HG02870 (cell line): ENCODE measurements at regions not wholly inside any gene's neighbourhood (a gene's known extent, or its start where the extent isn't known, plus 50 kb on each side); places are given as distances from the start of the nearest gene placed in this dataset.

Source experiments
- ATAC-seq: cut with Tn5 transposase; IDR thresholded peaks from one replicate; pipeline ENCODE4 v1.9.1; 2021; ENCODE audit warnings: mild to moderate bottlenecking, moderate library complexity; ENCODE audit not compliant: unreplicated experiment

- ATAC-seq, result no peak
Measured at GRCh38 chr2:195498839-195499490, 158.1 kb upstream of the SLC39A10 start.

- ATAC-seq, result peak; percentile 73
Measured at GRCh38 chr2:195498176-195498575, 158.8 kb upstream of the SLC39A10 start.

GRCh38 chr2:195496991-195497390 lies 160.0 kb upstream of the SLC39A10 start:
- no peak for ATAC-seq

- no peak for ATAC-seq
Measured at GRCh38 chr2:195495966-195496365, 161.1 kb upstream of the SLC39A10 start.

- ATAC-seq, result no peak
Measured at GRCh38 chr2:195495351-195495750, 161.7 kb upstream of the SLC39A10 start.

- no peak for ATAC-seq
Measured at GRCh38 chr2:195494451-195494850, 162.6 kb upstream of the SLC39A10 start.

- no peak for ATAC-seq
Measured at GRCh38 chr2:195493416-195493815, 163.6 kb upstream of the SLC39A10 start.

- no peak for ATAC-seq
Measured at GRCh38 chr2:195490319-195490718, 166.7 kb upstream of the SLC39A10 start.

- no peak for ATAC-seq
Measured at GRCh38 chr2:195489101-195489500, 167.9 kb upstream of the SLC39A10 start.

GRCh38 chr2:195488567-195488966 lies 168.5 kb upstream of the SLC39A10 start:
- no peak for ATAC-seq

GRCh38 chr2:195486987-195487644 lies 169.9 kb upstream of the SLC39A10 start:
- ATAC-seq, result peak; percentile 72

- ATAC-seq, result no peak
Measured at GRCh38 chr2:195486520-195486919, 170.5 kb upstream of the SLC39A10 start.

- no peak for ATAC-seq
Measured at GRCh38 chr2:195482010-195482409, 175.0 kb upstream of the SLC39A10 start.

- ATAC-seq, result no peak
Measured at GRCh38 chr2:195480121-195480520, 176.9 kb upstream of the SLC39A10 start.

GRCh38 chr2:195479407-195479806 lies 177.6 kb upstream of the SLC39A10 start:
- no peak for ATAC-seq

- ATAC-seq, result no peak
Measured at GRCh38 chr2:195477996-195478382, 179.0 kb upstream of the SLC39A10 start.

GRCh38 chr2:195477248-195477995 lies 179.6 kb upstream of the SLC39A10 start:
- peak; percentile 82 for ATAC-seq

- no peak for ATAC-seq
Measured at GRCh38 chr2:195475336-195475735, 181.7 kb upstream of the SLC39A10 start.

GRCh38 chr2:195473862-195474261 lies 183.2 kb upstream of the SLC39A10 start:
- ATAC-seq, result no peak

- no peak for ATAC-seq
Measured at GRCh38 chr2:195472501-195473234, 184.4 kb upstream of the SLC39A10 start.

GRCh38 chr2:195471807-195472206 lies 185.2 kb upstream of the SLC39A10 start:
- no peak for ATAC-seq
